GM18867 (cell line): ENCODE measurements at regions not wholly inside any gene's neighbourhood (a gene's known extent, or its start where the extent isn't known, plus 50 kb on each side); places are given as distances from the start of the nearest gene placed in this dataset.
"Not testable (repeated sequence)": the region's sequence is repeated elsewhere in the genome, so short reads cannot be mapped to it uniquely, and the experiment has no call there.

Source experiments
- ATAC-seq: cut with Tn5 transposase; IDR thresholded peaks from one replicate; pipeline ENCODE4 v1.9.1; 2021; ENCODE audit warnings: mild to moderate bottlenecking, moderate library complexity; ENCODE audit not compliant: unreplicated experiment

DNA sequence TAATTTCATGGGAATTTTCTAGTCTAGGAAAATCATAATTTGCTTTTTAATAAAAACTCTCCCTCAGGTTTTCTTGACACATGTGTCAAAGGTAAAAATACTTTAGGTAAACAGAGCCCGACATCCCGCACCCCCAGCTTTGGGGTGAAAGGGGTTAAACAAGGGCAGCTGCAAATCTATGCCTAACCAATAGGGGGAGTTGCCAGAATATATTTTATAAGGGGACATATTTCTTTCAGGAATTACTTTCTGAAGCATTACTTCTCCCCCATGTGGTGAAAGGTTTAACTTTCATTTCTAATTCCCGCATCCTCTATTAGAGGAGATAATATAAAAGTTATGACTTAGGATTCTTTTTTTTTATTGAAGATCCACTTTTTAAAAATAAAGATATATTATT lies 53.9 kb upstream of the HEPH start:
- ATAC-seq, result peak; percentile 65

DNA sequence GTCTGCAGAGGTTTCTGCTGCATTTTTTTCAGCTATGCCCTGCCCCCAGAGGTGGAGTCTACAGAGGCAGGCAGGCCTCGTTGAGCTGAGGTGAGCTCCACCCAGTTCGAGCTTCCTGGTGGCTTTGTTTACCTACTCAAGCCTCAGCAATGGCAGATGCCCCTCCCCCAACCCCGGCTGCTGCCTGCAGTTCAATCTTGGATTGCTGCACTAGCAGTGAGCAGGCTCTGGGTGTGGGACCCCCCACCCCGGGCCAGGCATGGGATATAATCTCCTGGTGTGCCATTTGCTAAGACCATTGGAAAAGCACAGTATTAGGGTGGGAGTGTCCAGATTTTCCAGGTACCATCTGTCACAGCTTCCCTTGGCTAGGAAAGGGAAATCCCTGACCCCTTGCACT lies 56.2 kb upstream of the HEPH start:
- ATAC-seq, result not testable (repeated sequence)

DNA sequence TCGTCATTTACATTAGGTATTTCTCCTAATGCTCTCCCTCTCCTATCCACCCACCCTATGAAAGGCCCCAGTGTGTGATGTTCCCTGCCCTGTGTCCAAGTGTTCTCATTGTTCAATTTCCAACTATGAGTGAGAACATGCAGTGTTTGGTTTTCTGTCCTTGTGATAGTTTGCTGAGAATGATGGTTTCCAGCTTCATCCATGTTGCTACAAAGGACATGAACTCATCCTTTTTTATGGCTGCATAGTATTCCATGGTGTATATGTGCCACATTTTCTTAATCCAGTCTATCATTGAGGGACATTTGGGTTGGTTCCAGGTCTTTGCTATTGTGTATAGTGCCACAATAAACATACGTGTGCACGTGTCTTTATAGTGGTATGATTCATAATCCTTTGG lies 61.6 kb upstream of the HEPH start:
- not testable (repeated sequence) for ATAC-seq

DNA sequence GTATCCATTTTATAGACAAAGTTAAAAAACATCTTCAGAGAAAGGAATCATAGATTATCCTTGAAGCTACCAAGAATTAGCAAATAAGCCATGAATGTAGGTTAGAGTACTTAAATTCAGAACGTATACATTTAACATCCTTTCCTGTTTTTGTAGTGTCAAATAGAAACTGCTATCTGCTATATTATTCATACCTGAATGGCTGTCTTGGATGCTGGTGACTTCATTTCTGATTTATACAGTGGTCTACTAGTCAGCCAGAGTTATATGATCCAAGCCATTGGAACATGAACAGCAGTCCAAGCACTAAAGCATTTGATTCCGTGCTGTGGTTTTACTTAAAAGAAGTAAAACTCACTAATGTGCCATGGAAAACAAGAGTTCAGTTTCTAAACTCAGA lies 58.3 kb upstream of the VSIG4 start:
- no peak for ATAC-seq

DNA sequence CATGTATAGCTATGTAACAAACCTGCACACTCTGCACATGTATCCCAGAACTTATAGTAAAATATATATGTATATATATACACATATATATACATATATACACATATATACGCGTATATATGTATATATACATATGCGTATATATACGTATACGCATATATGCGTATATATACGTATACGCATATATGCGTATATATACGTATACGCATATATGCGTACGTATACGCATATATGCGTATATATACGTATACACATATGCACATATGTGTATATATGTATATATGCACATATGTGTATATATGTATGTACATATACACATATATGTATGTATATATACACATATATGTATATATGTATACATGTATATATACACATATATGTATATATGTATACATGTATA lies 57.1 kb upstream of the VSIG4 start:
- not testable (repeated sequence) for ATAC-seq

DNA sequence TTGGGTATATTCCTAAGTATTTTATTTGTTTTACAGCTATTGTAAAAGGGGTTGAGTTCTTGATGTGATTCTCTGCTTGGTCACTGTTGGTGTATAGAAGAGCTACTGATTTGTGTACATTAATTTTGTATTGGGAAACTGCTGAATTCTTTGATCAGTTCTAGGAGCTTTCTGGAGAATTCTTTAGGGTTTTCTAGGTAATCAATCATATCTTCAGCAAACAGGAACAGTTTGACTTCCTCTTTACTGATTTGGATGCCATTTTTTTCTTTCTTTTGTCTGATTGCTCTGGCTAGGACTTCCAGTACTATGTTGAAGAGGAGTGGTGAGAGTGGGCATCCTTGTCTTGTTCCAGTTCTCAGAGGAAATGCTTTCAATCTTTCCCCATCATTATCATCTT lies 50.1 kb upstream of the VSIG4 start:
- not testable (repeated sequence) for ATAC-seq
